Thyroid gland (tissue), 4 donors: ENCODE measurements at regions not wholly inside any gene's neighbourhood (a gene's known extent, or its start where the extent isn't known, plus 50 kb on each side); places are given as distances from the start of the nearest gene placed in this dataset.

ENCODE experiments used
- DNase-seq, 2 donors: peaks; one replicate each; pipeline ENCODE4 v3.0.0-alpha.2; 2019
- H3K27ac ChIP-seq, 3 donors: fragments of 200-600 bp; sonication (generic); 1 replicate in 2 of 3; 2 replicates in 1 of 3; pipeline ENCODE4 v1.5.1; 2016 to 2019; ENCODE audit warnings: mild to moderate bottlenecking in 1 of 3, moderate library complexity in 1 of 3
- H3K27me3 ChIP-seq: fragments of 200-600 bp; sonication (generic); one replicate; pipeline ENCODE4 v1.5.1; 2019
- H3K36me3 ChIP-seq, 2 donors: fragments of 200-600 bp; sonication (generic); one replicate each; pipeline ENCODE4 v1.5.1; 2016 to 2019
- H3K4me1 ChIP-seq, 2 donors: fragments of 200-600 bp; sonication (generic); one replicate each; pipeline ENCODE4 v1.5.1; 2017 to 2019
- H3K4me3 ChIP-seq, 3 donors: fragments of 200-600 bp; sonication (generic); replicated peaks in 1 of 3; 1 replicate in 2 of 3; 2 replicates in 1 of 3; pipeline ENCODE4 v1.5.1; 2016; ENCODE audit warnings: mild to moderate bottlenecking in 1 of 3
- H3K9me3 ChIP-seq: fragments of 200-600 bp; sonication (generic); one replicate; pipeline ENCODE4 v1.5.1; 2017
- CTCF ChIP-seq, 6 experiments: fragments of 200-600 bp in 3 of 6; fragments of 450-650 bp in 3 of 6; sonication (generic) in 3 of 6; IDR thresholded peaks; one replicate each; pipeline ENCODE4 v1.5.1; 2016 to 2019; ENCODE audit warnings: antibody characterized with exemption in 6 of 6, mild to moderate bottlenecking in 2 of 6, inconsistent platforms in 1 of 6, moderate library complexity in 1 of 6
- POLR2A ChIP-seq, 2 donors: fragments of 450-650 bp; IDR thresholded peaks; one replicate each; pipeline ENCODE4 v1.6.1; 2017; ENCODE audit warnings: antibody characterized with exemption in 2 of 2, mild to moderate bottlenecking in 2 of 2, moderate library complexity in 1 of 2
- WGBS, 2 donors: methylation state at CpG; one replicate each; pipeline ENCODE4 v1.1.5; 2017; 5-methylcytosine and 5-hydroxymethylcytosine counted together
- intact Hi-C: fragments of 100-400 bp; cut with DNase I; formaldehyde crosslinking; loops from one replicate; pipeline ENCODE4 v1.15.1; 2023

- no peaks in the 10 kb centered on the region for H3K4me1 ChIP-seq
- intact Hi-C loops, result no loop called here
- H3K9me3 ChIP-seq, result no peaks in the 10 kb centered on the region
- TF ChIP-seq CTCF (IDR thresholded peaks at IDR 0.05) (no peak), POLR2A (IDR thresholded peaks at IDR 0.05) (no peak)
- no peaks in the 10 kb centered on the region for H3K27me3 ChIP-seq
- H3K4me3 ChIP-seq, result no peak overlapping the region
- H3K27ac ChIP-seq, result no peak overlapping the region
- no peak for DNase-seq
- H3K36me3 ChIP-seq, result no peaks in the 10 kb centered on the region
- 71 to 75% methylated on average over 10 of the region's 10 CpGs for whole genome bisulfite sequencing, 2 donors
Measured at GRCh38 chr3:87733671-87734367, 325.0 kb downstream of the CGGBP1 start.

DNA sequence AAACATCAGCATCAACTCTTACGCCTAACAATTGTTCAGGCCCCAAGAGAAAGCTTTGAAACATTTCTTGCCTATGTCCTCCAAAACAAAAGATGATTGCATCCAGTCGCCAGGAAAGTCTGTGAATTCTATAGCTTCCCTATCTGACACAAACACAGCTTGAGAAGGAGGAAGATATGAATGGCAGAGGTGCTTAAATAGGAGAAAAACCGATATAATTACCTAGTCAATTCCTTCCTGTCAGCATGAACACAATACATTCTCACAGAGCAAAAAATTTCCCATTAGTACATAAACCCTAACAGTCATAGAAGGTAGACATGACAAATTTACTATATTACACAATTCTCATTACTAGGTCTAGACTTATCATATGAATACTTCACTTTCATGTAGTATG is 326.5 kb downstream of the CGGBP1 start:
- H3K4me1 ChIP-seq, result no peaks in the 10 kb centered on the region
- no peaks in the 10 kb centered on the region for H3K27me3 ChIP-seq
- no peaks in the 10 kb centered on the region for H3K36me3 ChIP-seq
- TF ChIP-seq CTCF (IDR thresholded peaks at IDR 0.05) (no peak), POLR2A (IDR thresholded peaks at IDR 0.05) (no peak)
- no peak for DNase-seq
- no peak overlapping the region for H3K4me3 ChIP-seq
- no peaks in the 10 kb centered on the region for H3K9me3 ChIP-seq
- intact Hi-C loops, result no loop called here
- WGBS, 2 donors, result 70 to 81% methylated on average over 3 of the region's 3 CpGs
- no peak overlapping the region for H3K27ac ChIP-seq

DNA sequence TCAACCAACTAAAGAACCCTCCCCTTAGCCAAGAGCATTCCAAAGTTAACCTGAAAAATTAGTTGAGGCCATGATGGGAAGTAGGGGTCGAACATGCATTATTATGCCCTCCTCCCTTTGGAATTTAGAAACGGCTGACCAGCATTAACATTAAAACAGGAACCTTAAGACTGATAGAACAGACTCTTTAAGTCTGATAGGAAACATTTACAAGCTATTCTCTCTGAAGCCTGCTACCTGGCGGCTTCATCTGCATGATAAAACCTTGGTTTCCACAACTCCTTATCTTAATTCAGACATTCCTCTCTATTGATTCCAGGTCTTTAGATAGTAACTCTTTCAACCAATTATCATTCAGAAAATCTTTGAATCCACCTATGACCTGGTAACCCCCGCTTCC is 331.0 kb downstream of the CGGBP1 start:
- H3K36me3 ChIP-seq, result no peaks in the 10 kb centered on the region
- no peaks in the 10 kb centered on the region for H3K4me1 ChIP-seq
- intact Hi-C loops, result no loop called here
- no peak for TF ChIP-seq POLR2A (IDR thresholded peaks at IDR 0.05)
- no peak for TF ChIP-seq CTCF (IDR thresholded peaks at IDR 0.05)
- DNase-seq, result no peak
- no peak overlapping the region for H3K27ac ChIP-seq
- H3K27me3 ChIP-seq, result no peaks in the 10 kb centered on the region
- no peak overlapping the region for H3K4me3 ChIP-seq
- WGBS, 2 donors, result 70 to 74% methylated on average over 4 of the region's 4 CpGs
- H3K9me3 ChIP-seq, result no peaks in the 10 kb centered on the region

GRCh38 chr3:87719060-87719459 is 339.7 kb downstream of the CGGBP1 start:
- H3K9me3 ChIP-seq, result no peaks in the 10 kb centered on the region
- no peak overlapping the region for H3K4me3 ChIP-seq
- no peak overlapping the region for H3K27ac ChIP-seq
- no peak for DNase-seq
- intact Hi-C loops, result no loop called here
- H3K4me1 ChIP-seq, result no peaks in the 10 kb centered on the region
- H3K27me3 ChIP-seq, result no peaks in the 10 kb centered on the region
- WGBS, 2 donors, result 68 to 70% methylated on average over 2 of the region's 2 CpGs
- TF ChIP-seq CTCF (IDR thresholded peaks at IDR 0.05) (no peak), POLR2A (IDR thresholded peaks at IDR 0.05) (no peak)
- H3K36me3 ChIP-seq, result no peaks in the 10 kb centered on the region

- 78 to 82% methylated on average over 1 of the region's 1 CpG for WGBS, 2 donors
- no peaks in the 10 kb centered on the region for H3K36me3 ChIP-seq
- H3K27me3 ChIP-seq, result no peaks in the 10 kb centered on the region
- intact Hi-C loops, result no loop called here
- no peak overlapping the region for H3K4me3 ChIP-seq
- no peaks in the 10 kb centered on the region for H3K4me1 ChIP-seq
- TF ChIP-seq POLR2A (IDR thresholded peaks at IDR 0.05) (no peak), CTCF (IDR thresholded peaks at IDR 0.05) (no peak)
- DNase-seq, result no peak
- no peak overlapping the region for H3K27ac ChIP-seq
- no peaks in the 10 kb centered on the region for H3K9me3 ChIP-seq
Measured at GRCh38 chr3:87710511-87710910, 348.3 kb downstream of the CGGBP1 start.
